PC-3 (cell line): ENCODE measurements at regions not wholly inside any gene's neighbourhood (a gene's known extent, or its start where the extent isn't known, plus 50 kb on each side); places are given as distances from the start of the nearest gene placed in this dataset.

ENCODE experiments used
- ATAC-seq: fragments of 200-7000 bp; cut with Tn5 transposase; 2 replicates; pipeline ENCODE4 v1.9.1; 2020; ENCODE audit warnings: mild to moderate bottlenecking, moderate library complexity
- BruUV-seq: library from RNA; stranded (reverse); fragments of 400-500 nt; replicated peaks from 2 replicates; lab custom pipeline; 2021; lab: Mats Ljungman, UMichigan
- CTCF ChIA-PET: fragments of 300-600 bp; sonication (Branson Sonifier 250); formaldehyde crosslinking; loops from one replicate; lab custom pipeline; 2022; ENCODE audit warnings: antibody characterized with exemption; lab: Charles Lee
- POLR2A ChIA-PET: fragments of 300-600 bp; sonication (Branson Sonifier 250); formaldehyde crosslinking; loops from one replicate; lab custom pipeline; 2022; ENCODE audit warnings: antibody characterized with exemption; ENCODE audit not compliant: unreplicated experiment; lab: Charles Lee
- DNase-seq: peaks from one replicate; pipeline ENCODE4 v3.0.0-alpha.2; 2015
- H2AFZ ChIP-seq: fragments of 300-600 bp; sonication (generic); 2 replicates; pipeline ENCODE4 v1.6.0; 2016; ENCODE audit warnings: antibody characterized with exemption, low read length
- H3F3A ChIP-seq: fragments of 300-600 bp; sonication (generic); one replicate; pipeline ENCODE4 v1.6.0; 2017; ENCODE audit warnings: antibody characterized with exemption, low read length, control low read depth, mild to moderate bottlenecking; ENCODE audit not compliant: unreplicated experiment
- H3K27ac ChIP-seq: fragments of 300-600 bp; sonication (generic); 2 replicates; pipeline ENCODE4 v1.5.1; 2016; ENCODE audit warnings: mild to moderate bottlenecking, low read length
- H3K27me3 ChIP-seq: fragments of 300-600 bp; sonication (generic); 2 replicates; pipeline ENCODE4 v1.6.1; 2016; ENCODE audit warnings: low read length, mixed read lengths
- H3K36me3 ChIP-seq: fragments of 300-600 bp; sonication (generic); 2 replicates; pipeline ENCODE4 v1.6.1; 2016; ENCODE audit warnings: low read depth, mixed run types, low read length, mixed read lengths
- H3K4me1 ChIP-seq: fragments of 300-600 bp; sonication (generic); 2 replicates; pipeline ENCODE4 v1.5.1; 2016; ENCODE audit warnings: low read length; ENCODE audit not compliant: insufficient read depth
- H3K4me2 ChIP-seq: fragments of 300-600 bp; sonication (generic); 2 replicates; pipeline ENCODE4 v1.6.0; 2016; ENCODE audit warnings: low read length
- H3K4me3 ChIP-seq: fragments of 300-600 bp; sonication (generic); 2 replicates; pipeline ENCODE4 v1.5.1; 2016; ENCODE audit warnings: mild to moderate bottlenecking, low read length, mixed read lengths
- H3K79me2 ChIP-seq: fragments of 300-600 bp; sonication (generic); 2 replicates; pipeline ENCODE4 v1.6.1; 2017; ENCODE audit warnings: low read length, mixed read lengths
- H3K9ac ChIP-seq: fragments of 300-600 bp; sonication (generic); 2 replicates; pipeline ENCODE4 v1.6.0; 2016; ENCODE audit warnings: mild to moderate bottlenecking, low read length
- H3K9me2 ChIP-seq: fragments of 300-600 bp; sonication (generic); replicated peaks from 2 replicates; pipeline ENCODE4 v1.6.1; 2016; ENCODE audit warnings: mixed run types, low read length, mixed read lengths
- H3K9me3 ChIP-seq: fragments of 300-600 bp; sonication (generic); 2 replicates; pipeline ENCODE4 v1.6.1; 2016; ENCODE audit warnings: low read length, mixed read lengths
- H4K20me1 ChIP-seq: fragments of 300-600 bp; sonication (generic); 2 replicates; pipeline ENCODE4 v1.6.1; 2016; ENCODE audit warnings: low read length, mixed read lengths
- CTCF ChIP-seq: fragments of 300-600 bp; sonication (generic); conservative IDR thresholded peaks from 2 replicates; pipeline ENCODE4 v1.5.1; 2017; ENCODE audit warnings: antibody characterized with exemption, low read depth, mild to moderate bottlenecking, low read length
- EZH2 ChIP-seq: fragments of 300-600 bp; sonication (generic); IDR thresholded peaks from one replicate; pipeline ENCODE4 v1.6.1; 2017; ENCODE audit warnings: antibody characterized with exemption, mild to moderate bottlenecking, low read length; ENCODE audit not compliant: unreplicated experiment
- EZH2phosphoT487 ChIP-seq: fragments of 300-600 bp; sonication (generic); IDR thresholded peaks from 2 replicates; pipeline ENCODE4 v1.6.1; 2018; ENCODE audit warnings: mild to moderate bottlenecking, antibody characterized with exemption, low read length, borderline replicate concordance
- intact Hi-C: fragments of 100-400 bp; cut with micrococcal nuclease; formaldehyde crosslinking; loops from 2 replicates; pipeline ENCODE4 v1.9.0; 2023

DNA sequence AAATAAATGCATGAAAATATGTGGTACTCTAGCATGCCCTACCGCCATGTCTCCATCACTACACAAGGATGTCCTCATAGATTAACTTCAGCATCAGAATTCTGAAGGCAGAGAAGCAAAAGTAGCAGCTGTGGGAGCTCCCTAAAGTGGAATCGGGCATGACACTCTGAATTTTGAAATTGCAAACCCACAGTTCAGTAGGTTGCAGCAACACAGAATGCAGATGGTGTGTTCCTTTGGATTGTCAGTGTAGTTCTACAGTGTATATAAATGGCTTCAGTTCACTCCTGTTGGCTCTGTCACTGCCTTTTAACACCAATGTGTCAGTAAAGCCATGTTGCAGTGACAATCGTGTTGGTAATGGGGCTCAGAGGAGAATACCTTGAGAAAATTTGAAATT lies 973.6 kb upstream of the WWC1 start:
- Histone ChIP-seq H3K4me2 (no peak overlapping the region), H3F3A (no peaks in the 10 kb centered on the region), H3K9me3 (no peaks in the 10 kb centered on the region), H3K4me3 (no peak overlapping the region), H2AFZ (no peak overlapping the region), H3K4me1 (no peaks in the 10 kb centered on the region), H3K36me3 (no peaks in the 10 kb centered on the region), H3K9ac (no peak overlapping the region), H4K20me1 (no peaks in the 10 kb centered on the region), H3K27me3 (no peaks in the 10 kb centered on the region), H3K79me2 (no peaks in the 10 kb centered on the region), H3K9me2 (no peaks in the 10 kb centered on the region), H3K27ac (no peak overlapping the region)
- no TSS peak for BruUV-seq
- CTCF ChIA-PET: no interaction called here
- POLR2A ChIA-PET: no interaction called here
- TF ChIP-seq EZH2phosphoT487 (no peak), EZH2 (no peak), CTCF (no peak)
- intact Hi-C loops: no loop called here
- no peak for ATAC-seq
- DNase-seq: no peak

GRCh38 chr5:167319243-167319642 lies 972.2 kb upstream of the WWC1 start:
- TF ChIP-seq EZH2: no peak
- no peak for TF ChIP-seq EZH2phosphoT487
- TF ChIP-seq CTCF: no peak
- no TSS peak for BruUV-seq
- Histone ChIP-seq H3K4me3 (no peak overlapping the region), H3K9me3 (no peaks in the 10 kb centered on the region), H2AFZ (no peak overlapping the region), H3K9ac (no peak overlapping the region), H3K9me2 (no peaks in the 10 kb centered on the region), H4K20me1 (no peaks in the 10 kb centered on the region), H3K27ac (no peak overlapping the region), H3K27me3 (no peaks in the 10 kb centered on the region), H3K4me2 (no peak overlapping the region), H3F3A (no peaks in the 10 kb centered on the region), H3K36me3 (no peaks in the 10 kb centered on the region), H3K79me2 (no peaks in the 10 kb centered on the region), H3K4me1 (no peaks in the 10 kb centered on the region)
- ATAC-seq: no peak
- ChIA-PET POLR2A (no interaction called here), CTCF (no interaction called here)
- intact Hi-C loops: no loop called here
- no peak for DNase-seq

DNA sequence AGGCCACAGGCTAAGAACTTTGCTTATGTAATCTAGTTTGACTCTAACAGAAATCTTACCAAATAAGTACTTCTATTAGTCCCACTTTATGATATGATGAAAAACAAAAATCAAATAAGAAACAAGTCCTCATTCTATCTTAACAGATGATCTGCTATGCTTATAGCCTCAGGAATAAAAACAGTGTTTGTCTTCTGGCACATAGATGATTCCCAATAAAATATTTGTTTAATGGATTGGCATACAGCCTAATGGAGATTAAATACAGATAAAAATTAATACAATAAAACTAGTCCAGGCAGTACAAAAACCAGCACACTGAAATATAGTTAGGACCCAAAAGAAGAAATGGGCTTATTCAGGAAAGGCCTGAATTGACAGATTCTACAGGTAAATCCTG lies 971.4 kb upstream of the WWC1 start:
- Histone ChIP-seq H3K9me2 (no peaks in the 10 kb centered on the region), H3K27ac (no peak overlapping the region), H2AFZ (no peak overlapping the region), H4K20me1 (no peaks in the 10 kb centered on the region), H3F3A (no peaks in the 10 kb centered on the region), H3K36me3 (no peaks in the 10 kb centered on the region), H3K9me3 (no peaks in the 10 kb centered on the region), H3K79me2 (no peaks in the 10 kb centered on the region), H3K4me1 (no peaks in the 10 kb centered on the region), H3K9ac (no peak overlapping the region), H3K4me2 (no peak overlapping the region), H3K27me3 (no peaks in the 10 kb centered on the region), H3K4me3 (no peak overlapping the region)
- TF ChIP-seq EZH2: no peak
- TF ChIP-seq EZH2phosphoT487: no peak
- no peak for TF ChIP-seq CTCF
- POLR2A ChIA-PET: no interaction called here
- intact Hi-C loops: no loop called here
- BruUV-seq: no TSS peak
- CTCF ChIA-PET: no interaction called here
- no peak for DNase-seq
- no peak for ATAC-seq
